ENCODE measurements at regions not wholly inside any gene's neighbourhood (a gene's known extent, or its start where the extent isn't known, plus 50 kb on each side); places are given as distances from the start of the nearest gene placed in this dataset.

- TF ChIP-seq CTCF (IDR thresholded peaks at IDR 0.05) (no peak), POLR2A (IDR thresholded peaks at IDR 0.05) (no peak), POLR2AphosphoS5 (IDR thresholded peaks at IDR 0.05) (no peak), EP300 (IDR thresholded peaks at IDR 0.05; ENCODE audit: low read depth) (no peak)
Measured at GRCh38 chr4:104286867-104287266, 207.8 kb downstream of the CXXC4 start.

All from transverse colon (tissue), 4 donors.